Kidney (tissue), 13 donors: ENCODE measurements at regions not wholly inside any gene's neighbourhood (a gene's known extent, or its start where the extent isn't known, plus 50 kb on each side); places are given as distances from the start of the nearest gene placed in this dataset.

Source experiments
- DNase-seq, 5 donors: peaks; one replicate each; pipeline ENCODE4 v3.0.0-alpha.2; 2013 to 2020
- FAIRE-seq: peaks from 2 replicates; lab custom pipeline; 2012; peaks lifted over from hg19 to GRCh38; lab: Jason Lieb, UNC
- H3K27ac ChIP-seq, 2 donors: one replicate each; pipeline ENCODE4 v1.7.0; 2013; ENCODE audit warnings: low read depth in 2 of 2, low read length in 2 of 2, inconsistent platforms in 1 of 2
- H3K27me3 ChIP-seq: one replicate; pipeline ENCODE4 v1.7.1; 2013; ENCODE audit warnings: low read length, inconsistent platforms; ENCODE audit not compliant: control insufficient read depth, insufficient read depth
- H3K36me3 ChIP-seq, 3 donors: one replicate each; pipeline versions ENCODE4 v1.7.0 to v1.7.1; 2013; ENCODE audit warnings: low read length in 3 of 3, control low read depth in 1 of 3, inconsistent platforms in 1 of 3; ENCODE audit not compliant: insufficient read depth in 3 of 3, control insufficient read depth in 2 of 3
- H3K4me1 ChIP-seq, 3 donors: one replicate each; pipeline versions ENCODE4 v1.7.0 to v1.7.1; 2013; ENCODE audit warnings: low read length in 3 of 3, inconsistent platforms in 1 of 3, low read depth in 1 of 3; ENCODE audit not compliant: control insufficient read depth in 2 of 3, insufficient read depth in 2 of 3
- H3K4me3 ChIP-seq, 3 donors: one replicate each; pipeline versions ENCODE4 v1.7.0 to v1.8.1; 2013; ENCODE audit warnings: low read length in 3 of 3, control low read depth in 1 of 3, inconsistent platforms in 1 of 3
- H3K9ac ChIP-seq, 3 donors: one replicate each; pipeline versions ENCODE4 v1.7.0 to v1.7.1; 2013; ENCODE audit warnings: low read length in 3 of 3, control low read depth in 1 of 3, inconsistent platforms in 1 of 3
- H3K9me3 ChIP-seq, 3 donors: one replicate each; pipeline versions ENCODE4 v1.7.0 to v1.7.1; 2013; ENCODE audit warnings: low read length in 3 of 3, control low read depth in 1 of 3, inconsistent platforms in 1 of 3; ENCODE audit not compliant: control insufficient read depth in 2 of 3, insufficient read depth in 1 of 3
- intact Hi-C: fragments of 100-400 bp; cut with DNase I; formaldehyde crosslinking; loops from one replicate; pipeline ENCODE4 v1.11.1; 2022
- TF ChIP-seq, protein P1 (sequence below): IDR thresholded peaks from 3 replicates; pipeline ENCODE4 v1.5.1; 2012; ENCODE audit warnings: mild to moderate bottlenecking, moderate library complexity, borderline replicate concordance; ENCODE audit not compliant: insufficient read depth; ENCODE audit errors: extremely low read depth
- donor health status: control.
- donor health status: control.
- donor health status: control.
- donor health status: control.
- donor health status: control.
- donor health status: DM: yes; HTN: yes; CAD: no.
- donor health status: Normal renal cell carcinoma (clear cell type).

- Histone ChIP-seq H3K36me3 (no peaks in the 10 kb centered on the region), H3K4me3 (no peak overlapping the region), H3K9me3 (no peaks in the 10 kb centered on the region), H3K9ac (no peak overlapping the region), H3K4me1 (no peaks in the 10 kb centered on the region), H3K27ac (no peak overlapping the region), H3K27me3 (no peaks in the 10 kb centered on the region)
- DNase-seq (peak in 1 of 5 donors; percentile 21), FAIRE-seq (no peak)
- TF ChIP-seq, protein P1, sequence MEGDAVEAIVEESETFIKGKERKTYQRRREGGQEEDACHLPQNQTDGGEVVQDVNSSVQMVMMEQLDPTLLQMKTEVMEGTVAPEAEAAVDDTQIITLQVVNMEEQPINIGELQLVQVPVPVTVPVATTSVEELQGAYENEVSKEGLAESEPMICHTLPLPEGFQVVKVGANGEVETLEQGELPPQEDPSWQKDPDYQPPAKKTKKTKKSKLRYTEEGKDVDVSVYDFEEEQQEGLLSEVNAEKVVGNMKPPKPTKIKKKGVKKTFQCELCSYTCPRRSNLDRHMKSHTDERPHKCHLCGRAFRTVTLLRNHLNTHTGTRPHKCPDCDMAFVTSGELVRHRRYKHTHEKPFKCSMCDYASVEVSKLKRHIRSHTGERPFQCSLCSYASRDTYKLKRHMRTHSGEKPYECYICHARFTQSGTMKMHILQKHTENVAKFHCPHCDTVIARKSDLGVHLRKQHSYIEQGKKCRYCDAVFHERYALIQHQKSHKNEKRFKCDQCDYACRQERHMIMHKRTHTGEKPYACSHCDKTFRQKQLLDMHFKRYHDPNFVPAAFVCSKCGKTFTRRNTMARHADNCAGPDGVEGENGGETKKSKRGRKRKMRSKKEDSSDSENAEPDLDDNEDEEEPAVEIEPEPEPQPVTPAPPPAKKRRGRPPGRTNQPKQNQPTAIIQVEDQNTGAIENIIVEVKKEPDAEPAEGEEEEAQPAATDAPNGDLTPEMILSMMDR: no peak
- intact Hi-C loops: no loop called here
These were observed 714.7 kb downstream of the NCAM2 start for GRCh38 chr21:21712748-21713520.

DNA sequence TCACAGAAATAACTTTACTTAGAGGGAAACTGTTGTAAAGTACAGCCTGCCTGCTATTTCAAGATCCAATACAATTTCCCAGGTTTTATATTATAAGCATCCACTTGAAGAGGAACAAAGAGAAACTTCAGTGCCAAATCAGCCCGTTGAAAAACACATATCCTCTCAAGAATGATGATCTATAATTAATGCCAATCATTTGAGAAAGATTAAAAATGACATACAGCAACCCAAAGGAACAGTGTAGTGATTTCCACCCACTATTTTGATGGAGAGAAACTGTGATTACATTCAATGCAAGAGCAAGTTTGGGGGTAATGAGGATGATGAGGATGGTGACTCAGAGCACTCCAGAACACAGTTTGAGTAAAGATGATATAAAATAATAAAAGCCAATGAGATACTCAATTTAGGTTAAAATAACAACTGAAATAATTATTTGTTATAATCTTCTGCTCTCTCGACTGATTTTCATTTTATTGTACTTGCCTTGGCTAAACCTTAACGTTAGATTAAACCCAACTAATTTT lies 715.5 kb downstream of the NCAM2 start:
- Histone ChIP-seq H3K27me3 (no peaks in the 10 kb centered on the region), H3K4me3 (no peak overlapping the region), H3K36me3 (no peaks in the 10 kb centered on the region), H3K9ac (no peak overlapping the region), H3K4me1 (no peaks in the 10 kb centered on the region), H3K9me3 (no peaks in the 10 kb centered on the region), H3K27ac (no peak overlapping the region)
- DNase-seq: no peak
- intact Hi-C loops: no loop called here
- FAIRE-seq: no peak
- TF ChIP-seq, protein P1: no peak

- Histone ChIP-seq H3K9ac (no peak overlapping the region), H3K4me1 (no peaks in the 10 kb centered on the region), H3K4me3 (no peak overlapping the region), H3K27me3 (no peaks in the 10 kb centered on the region), H3K27ac (no peak overlapping the region), H3K36me3 (no peaks in the 10 kb centered on the region), H3K9me3 (no peaks in the 10 kb centered on the region)
- DNase-seq (no peak), FAIRE-seq (no peak)
- TF ChIP-seq, protein P1: no peak
- intact Hi-C loops: no loop called here
These were observed 716.2 kb downstream of the NCAM2 start for GRCh38 chr21:21714426-21714825.
